A549 (cell line): ENCODE measurements at regions not wholly inside any gene's neighbourhood (a gene's known extent, or its start where the extent isn't known, plus 50 kb on each side); places are given as distances from the start of the nearest gene placed in this dataset.

Source experiments
- ATAC-seq, 2 experiments: fragments of 200-7000 bp in 1 of 2; fragments of >200 bp in 1 of 2; cut with Nextera tagmentation in 1 of 2; cut with Tn5 transposase in 1 of 2; 3 replicates each; pipeline versions ENCODE4 v1.8.0 to v1.9.1; 2018 to 2020; ENCODE audit warnings: mild to moderate bottlenecking in 1 of 2, moderate library complexity in 1 of 2
- CTCF ChIA-PET: fragments of 300-600 bp; sonication (Branson Sonifier 250); formaldehyde crosslinking; extraction: SDS; loops from one replicate; lab custom pipeline; 2021; ENCODE audit warnings: antibody characterized with exemption, inconsistent platforms; lab: Yijun Ruan, JAX
- POLR2A ChIA-PET: fragments of 350-600 bp; formaldehyde crosslinking; extraction: SDS; loops from one replicate; lab custom pipeline; 2021; ENCODE audit warnings: antibody characterized with exemption, inconsistent platforms; lab: Yijun Ruan, JAX
- DNase-seq, 2 experiments: peaks; one replicate each; pipeline versions ENCODE4 v3.0.0 to v3.0.0-alpha.2; 2011 to 2016; ENCODE audit warnings: low read depth in 1 of 2, low spot score in 1 of 2
- FAIRE-seq: peaks from 2 replicates; lab custom pipeline; 2011; peaks lifted over from hg19 to GRCh38; lab: Jason Lieb, UNC
- H3K27ac ChIP-seq, 2 experiments: fragments of >200 bp; sonication (Bioruptor Twin); formaldehyde crosslinking; 3 replicates each; pipeline ENCODE4 v1.5.1; 2016 to 2017
- H3K4me1 ChIP-seq: fragments of >200 bp; sonication (Bioruptor Twin); formaldehyde crosslinking; 3 replicates; pipeline ENCODE4 v1.6.1; 2016
- H3K4me2 ChIP-seq: fragments of >200 bp; sonication (Bioruptor Twin); formaldehyde crosslinking; 3 replicates; pipeline ENCODE4 v1.6.1; 2016
- H3K4me3 ChIP-seq: fragments of >200 bp; sonication (Bioruptor Twin); formaldehyde crosslinking; 3 replicates; pipeline ENCODE4 v1.5.1; 2016
- H3K9me3 ChIP-seq: fragments of >200 bp; sonication (Bioruptor Twin); formaldehyde crosslinking; 3 replicates; pipeline ENCODE4 v1.6.1; 2016
- BCL3 ChIP-seq: fragments of >200 bp; sonication (Bioruptor Twin); formaldehyde crosslinking; IDR thresholded peaks from 3 replicates; pipeline ENCODE4 v1.6.1; 2016
- CBX2 ChIP-seq: fragments of 200-600 bp; sonication (generic); IDR thresholded peaks from 2 replicates; pipeline ENCODE4 v1.6.1; 2016; ENCODE audit warnings: low read depth, mild to moderate bottlenecking, borderline replicate concordance
- E2F6 ChIP-seq: IDR thresholded peaks from 2 replicates; pipeline ENCODE4 v1.6.1; 2012; ENCODE audit warnings: low read depth, borderline replicate concordance
- EP300 ChIP-seq, 2 experiments: fragments of >200 bp; sonication (Bioruptor Twin); formaldehyde crosslinking; IDR thresholded peaks; 2 replicates in 1 of 2; 3 replicates in 1 of 2; pipeline ENCODE4 v1.6.1; 2016 to 2017
- ESRRA ChIP-seq: fragments of 150-350 bp; IDR thresholded peaks from 2 replicates; pipeline ENCODE4 v1.6.1; 2014; ENCODE audit warnings: mild to moderate bottlenecking, low read length, borderline replicate concordance
- FOSL2 ChIP-seq, 2 experiments: fragments of 450-650 bp in 1 of 2; fragments of >200 bp in 1 of 2; sonication (Bioruptor Twin) in 1 of 2; formaldehyde crosslinking; IDR thresholded peaks; 2 replicates each; pipeline versions ENCODE4 v1.5.0 to v1.6.1; 2016 to 2020; ENCODE audit warnings: mild to moderate bottlenecking in 1 of 2, moderate library complexity in 1 of 2
- HEYL ChIP-seq: fragments of 250-450 bp; sonication (Bioruptor Pico); IDR thresholded peaks from 2 replicates; pipeline ENCODE4 v1.8.0; 2021; ENCODE audit warnings: mild to moderate bottlenecking, moderate library complexity
- HMGXB4 ChIP-seq: fragments of 250-450 bp; sonication (Bioruptor Pico); IDR thresholded peaks from 2 replicates; pipeline ENCODE4 v1.5.0; 2021; ENCODE audit warnings: mild to moderate bottlenecking, moderate library complexity, borderline replicate concordance
- JUN ChIP-seq, 2 experiments: fragments of >200 bp; sonication (Bioruptor Twin); formaldehyde crosslinking; IDR thresholded peaks; 2 replicates in 1 of 2; 3 replicates in 1 of 2; pipeline ENCODE4 v1.6.1; 2016 to 2017
- NFE2L2 ChIP-seq: fragments of 150-350 bp; conservative IDR thresholded peaks from 2 replicates; pipeline ENCODE4 v1.6.1; 2014; ENCODE audit warnings: low read length
- NPAS2 ChIP-seq: fragments of 250-450 bp; sonication (Bioruptor Pico); IDR thresholded peaks from 2 replicates; pipeline ENCODE4 v1.8.0; 2022; ENCODE audit warnings: mild to moderate bottlenecking, moderate library complexity, borderline replicate concordance
- NR3C1 ChIP-seq: fragments of >200 bp; sonication (Bioruptor Twin); formaldehyde crosslinking; IDR thresholded peaks from 3 replicates; pipeline ENCODE4 v1.6.1; 2017
- RAD21 ChIP-seq, 2 experiments: fragments of >200 bp in 1 of 2; sonication (Bioruptor Twin) in 1 of 2; formaldehyde crosslinking in 1 of 2; IDR thresholded peaks in 1 of 2; conservative IDR thresholded peaks in 1 of 2; 2 replicates in 1 of 2; 3 replicates in 1 of 2; pipeline ENCODE4 v1.6.1; 2012 to 2018; ENCODE audit warnings: inconsistent platforms in 1 of 2
- REST ChIP-seq: fragments of 200-600 bp; sonication (generic); IDR thresholded peaks from 2 replicates; pipeline ENCODE4 v1.6.1; 2016; ENCODE audit warnings: antibody characterized with exemption, mild to moderate bottlenecking, moderate library complexity
- SMC3 ChIP-seq: fragments of >200 bp; sonication (Bioruptor Twin); formaldehyde crosslinking; IDR thresholded peaks from 3 replicates; pipeline ENCODE4 v1.6.1; 2018; ENCODE audit warnings: inconsistent platforms
- ZC3H11A ChIP-seq: fragments of 450-650 bp; IDR thresholded peaks from 2 replicates; pipeline ENCODE4 v1.6.1; 2014; ENCODE audit warnings: antibody characterized with exemption, mild to moderate bottlenecking
- ZSCAN20 ChIP-seq: fragments of 250-450 bp; sonication (Bioruptor Pico); IDR thresholded peaks from 2 replicates; pipeline ENCODE4 v1.8.0; 2022; ENCODE audit warnings: mild to moderate bottlenecking, moderate library complexity
- WGBS: methylation state at CpG from one replicate; pipeline ENCODE4 v1.1.6; 2017; ENCODE audit errors: missing lambda C conversion rate; 5-methylcytosine and 5-hydroxymethylcytosine counted together
- TF ChIP-seq, protein P1 (sequence below): fragments of 450-650 bp; IDR thresholded peaks from 2 replicates; pipeline ENCODE4 v1.6.1; 2014; ENCODE audit warnings: antibody characterized with exemption
- TF ChIP-seq, protein P2 (sequence below): fragments of >200 bp; sonication (Bioruptor Twin); formaldehyde crosslinking; IDR thresholded peaks from 3 replicates; pipeline ENCODE4 v1.5.1; 2016

- Histone ChIP-seq H3K27ac (no peak overlapping the region), H3K4me1 (no peaks in the 10 kb centered on the region), H3K9me3 (no peaks in the 10 kb centered on the region), H3K4me3 (no peak overlapping the region), H3K4me2 (no peak overlapping the region)
- ChIA-PET POLR2A (no interaction called here), CTCF (interaction anchor here (1.2 kb wide), 1 partner anchor 22 kb away, joined by 3 read pairs; no protein-coding TSS in a partner anchor)
- TF ChIP-seq JUN (IDR thresholded peaks at IDR 0.05) = no peak
- TF ChIP-seq EP300 (IDR thresholded peaks at IDR 0.05) = no peak
- TF ChIP-seq ZC3H11A = no peak
- no peak for TF ChIP-seq BCL3
- TF ChIP-seq REST = no peak
- no peak for TF ChIP-seq ZSCAN20 (CRISPR knock-in tag)
- DNase-seq (no peak), ATAC-seq (no peak), FAIRE-seq (no peak)
- 2% methylated on average over 1 of the region's 1 CpG for WGBS
Measured at GRCh38 chr1:217985641-217986040, 299.5 kb upstream of the RRP15 start.

GRCh38 chr1:217989510-217989909, 295.6 kb upstream of the RRP15 start:
- WGBS = 47% methylated on average over 2 of the region's 2 CpGs

More at GRCh38 chr1:217989510-217989909, 295.6 kb upstream of the RRP15 start:
- H3K9me3 ChIP-seq = no peaks in the 10 kb centered on the region
- CTCF ChIA-PET = no interaction called here
- no peak overlapping the region for H3K4me2 ChIP-seq
- H3K4me1 ChIP-seq = no peaks in the 10 kb centered on the region
- no peak for ATAC-seq
- no peak for FAIRE-seq
- H3K27ac ChIP-seq = no peak overlapping the region
- no peak for TF ChIP-seq REST
- no peak for TF ChIP-seq NFE2L2
- TF ChIP-seq CBX2 = no peak
- no peak for TF ChIP-seq RAD21 (conservative IDR thresholded peaks at IDR 0.05 in 1 of 2, IDR thresholded peaks at IDR 0.05 in 1 of 2)
- TF ChIP-seq HEYL (CRISPR knock-in tag) = no peak
- no peak for TF ChIP-seq SMC3
- no peak for TF ChIP-seq E2F6
- TF ChIP-seq, protein P1, sequence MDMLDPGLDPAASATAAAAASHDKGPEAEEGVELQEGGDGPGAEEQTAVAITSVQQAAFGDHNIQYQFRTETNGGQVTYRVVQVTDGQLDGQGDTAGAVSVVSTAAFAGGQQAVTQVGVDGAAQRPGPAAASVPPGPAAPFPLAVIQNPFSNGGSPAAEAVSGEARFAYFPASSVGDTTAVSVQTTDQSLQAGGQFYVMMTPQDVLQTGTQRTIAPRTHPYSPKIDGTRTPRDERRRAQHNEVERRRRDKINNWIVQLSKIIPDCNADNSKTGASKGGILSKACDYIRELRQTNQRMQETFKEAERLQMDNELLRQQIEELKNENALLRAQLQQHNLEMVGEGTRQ = no peak
- TF ChIP-seq ESRRA = no peak
- TF ChIP-seq EP300 (IDR thresholded peaks at IDR 0.05) = no peak
- no peak for TF ChIP-seq FOSL2 (IDR thresholded peaks at IDR 0.05)
- no peak for TF ChIP-seq FOSL2 (CRISPR knock-in tag; IDR thresholded peaks at IDR 0.05)
- TF ChIP-seq HMGXB4 (CRISPR knock-in tag) = no peak
- no peak for TF ChIP-seq NPAS2 (CRISPR knock-in tag)
- TF ChIP-seq, protein P2, sequence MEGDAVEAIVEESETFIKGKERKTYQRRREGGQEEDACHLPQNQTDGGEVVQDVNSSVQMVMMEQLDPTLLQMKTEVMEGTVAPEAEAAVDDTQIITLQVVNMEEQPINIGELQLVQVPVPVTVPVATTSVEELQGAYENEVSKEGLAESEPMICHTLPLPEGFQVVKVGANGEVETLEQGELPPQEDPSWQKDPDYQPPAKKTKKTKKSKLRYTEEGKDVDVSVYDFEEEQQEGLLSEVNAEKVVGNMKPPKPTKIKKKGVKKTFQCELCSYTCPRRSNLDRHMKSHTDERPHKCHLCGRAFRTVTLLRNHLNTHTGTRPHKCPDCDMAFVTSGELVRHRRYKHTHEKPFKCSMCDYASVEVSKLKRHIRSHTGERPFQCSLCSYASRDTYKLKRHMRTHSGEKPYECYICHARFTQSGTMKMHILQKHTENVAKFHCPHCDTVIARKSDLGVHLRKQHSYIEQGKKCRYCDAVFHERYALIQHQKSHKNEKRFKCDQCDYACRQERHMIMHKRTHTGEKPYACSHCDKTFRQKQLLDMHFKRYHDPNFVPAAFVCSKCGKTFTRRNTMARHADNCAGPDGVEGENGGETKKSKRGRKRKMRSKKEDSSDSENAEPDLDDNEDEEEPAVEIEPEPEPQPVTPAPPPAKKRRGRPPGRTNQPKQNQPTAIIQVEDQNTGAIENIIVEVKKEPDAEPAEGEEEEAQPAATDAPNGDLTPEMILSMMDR = no peak
- TF ChIP-seq NR3C1 = no peak
- no peak for DNase-seq
- POLR2A ChIA-PET = no interaction called here
- H3K4me3 ChIP-seq = no peak overlapping the region
